VCaP (cell line): ENCODE measurements at regions not wholly inside any gene's neighbourhood (a gene's known extent, or its start where the extent isn't known, plus 50 kb on each side); places are given as distances from the start of the nearest gene placed in this dataset.

Source experiments
- H3K27ac ChIP-seq: fragments of 450-650 bp; 2 replicates; pipeline ENCODE4 v1.5.1; 2017
- TF ChIP-seq, protein P1 (sequence below): fragments of 450-650 bp; conservative IDR thresholded peaks from 2 replicates; pipeline ENCODE4 v1.5.1; 2017; ENCODE audit warnings: mild to moderate bottlenecking, moderate library complexity

DNA sequence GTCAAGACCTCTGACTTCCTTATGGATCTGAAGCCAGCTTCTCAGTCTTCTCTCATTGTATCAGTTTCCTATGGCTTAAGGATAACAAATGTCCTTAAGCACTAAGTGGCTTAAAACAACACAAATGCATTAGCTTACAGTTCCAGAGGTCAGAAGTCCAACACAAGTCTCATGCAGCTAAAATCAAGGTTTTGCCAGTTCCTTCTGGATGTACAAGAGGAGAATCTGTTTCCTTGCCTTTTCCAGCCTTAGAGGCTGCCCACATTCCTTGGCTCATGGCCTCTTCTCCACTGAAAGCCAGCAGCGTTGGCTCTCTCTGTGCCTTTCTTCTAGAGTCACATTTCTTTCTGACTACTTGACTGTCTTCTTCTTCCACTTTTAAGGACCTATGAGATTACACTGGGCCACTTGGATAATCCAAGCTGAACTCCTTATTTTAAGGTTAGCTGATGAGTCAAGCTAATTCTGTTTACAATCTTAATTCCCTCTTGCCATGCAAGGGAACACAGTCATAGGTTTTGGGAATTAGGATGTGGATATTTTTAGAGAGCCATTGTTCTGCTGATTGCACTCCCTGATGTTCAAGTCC, 179.0 kb downstream of the BCAS1 start:
- TF ChIP-seq, protein P1, sequence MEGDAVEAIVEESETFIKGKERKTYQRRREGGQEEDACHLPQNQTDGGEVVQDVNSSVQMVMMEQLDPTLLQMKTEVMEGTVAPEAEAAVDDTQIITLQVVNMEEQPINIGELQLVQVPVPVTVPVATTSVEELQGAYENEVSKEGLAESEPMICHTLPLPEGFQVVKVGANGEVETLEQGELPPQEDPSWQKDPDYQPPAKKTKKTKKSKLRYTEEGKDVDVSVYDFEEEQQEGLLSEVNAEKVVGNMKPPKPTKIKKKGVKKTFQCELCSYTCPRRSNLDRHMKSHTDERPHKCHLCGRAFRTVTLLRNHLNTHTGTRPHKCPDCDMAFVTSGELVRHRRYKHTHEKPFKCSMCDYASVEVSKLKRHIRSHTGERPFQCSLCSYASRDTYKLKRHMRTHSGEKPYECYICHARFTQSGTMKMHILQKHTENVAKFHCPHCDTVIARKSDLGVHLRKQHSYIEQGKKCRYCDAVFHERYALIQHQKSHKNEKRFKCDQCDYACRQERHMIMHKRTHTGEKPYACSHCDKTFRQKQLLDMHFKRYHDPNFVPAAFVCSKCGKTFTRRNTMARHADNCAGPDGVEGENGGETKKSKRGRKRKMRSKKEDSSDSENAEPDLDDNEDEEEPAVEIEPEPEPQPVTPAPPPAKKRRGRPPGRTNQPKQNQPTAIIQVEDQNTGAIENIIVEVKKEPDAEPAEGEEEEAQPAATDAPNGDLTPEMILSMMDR: no peak
- no peak overlapping the region for H3K27ac ChIP-seq

DNA sequence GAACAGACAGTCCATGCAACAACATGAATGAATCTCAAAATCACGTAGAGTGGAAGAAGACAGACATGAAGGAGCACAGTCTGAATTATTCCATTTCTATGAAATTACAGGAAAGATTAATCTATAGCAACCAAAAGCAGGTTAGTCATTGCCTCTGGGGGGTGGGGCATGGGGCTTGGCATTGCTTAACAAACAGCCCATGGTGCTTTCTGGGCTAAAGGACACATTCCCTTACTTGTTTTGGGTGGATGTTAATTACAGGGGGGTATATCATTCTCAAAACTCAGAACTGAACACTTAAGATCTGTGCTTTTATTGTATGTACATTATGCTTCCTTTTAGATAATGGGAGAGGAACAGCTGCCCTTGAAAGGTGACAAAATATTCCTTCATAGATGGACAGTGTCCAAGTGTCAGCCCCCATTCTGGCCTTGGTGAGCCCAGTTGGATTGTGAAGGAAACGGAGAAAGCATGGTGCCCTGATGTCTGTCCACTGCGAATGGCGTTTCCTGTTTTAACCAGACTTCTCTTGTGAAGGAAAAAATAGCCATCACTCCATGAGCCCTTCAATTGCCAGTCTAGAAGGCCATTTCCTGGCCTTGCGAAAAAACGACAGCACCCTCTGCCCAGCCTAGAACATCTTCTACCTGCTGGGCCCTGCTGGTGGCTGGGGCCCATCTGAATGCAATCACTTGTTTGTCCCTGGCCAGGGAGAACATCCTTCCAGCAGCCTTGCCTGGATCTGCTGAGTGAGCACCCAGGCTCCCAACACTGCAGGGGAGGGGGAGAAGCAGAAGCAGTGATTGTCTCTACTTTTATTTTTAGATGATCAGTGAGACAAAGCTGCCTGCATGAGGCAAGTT, 179.7 kb downstream of the BCAS1 start:
- no peak overlapping the region for H3K27ac ChIP-seq
- TF ChIP-seq, protein P1: no peak

DNA sequence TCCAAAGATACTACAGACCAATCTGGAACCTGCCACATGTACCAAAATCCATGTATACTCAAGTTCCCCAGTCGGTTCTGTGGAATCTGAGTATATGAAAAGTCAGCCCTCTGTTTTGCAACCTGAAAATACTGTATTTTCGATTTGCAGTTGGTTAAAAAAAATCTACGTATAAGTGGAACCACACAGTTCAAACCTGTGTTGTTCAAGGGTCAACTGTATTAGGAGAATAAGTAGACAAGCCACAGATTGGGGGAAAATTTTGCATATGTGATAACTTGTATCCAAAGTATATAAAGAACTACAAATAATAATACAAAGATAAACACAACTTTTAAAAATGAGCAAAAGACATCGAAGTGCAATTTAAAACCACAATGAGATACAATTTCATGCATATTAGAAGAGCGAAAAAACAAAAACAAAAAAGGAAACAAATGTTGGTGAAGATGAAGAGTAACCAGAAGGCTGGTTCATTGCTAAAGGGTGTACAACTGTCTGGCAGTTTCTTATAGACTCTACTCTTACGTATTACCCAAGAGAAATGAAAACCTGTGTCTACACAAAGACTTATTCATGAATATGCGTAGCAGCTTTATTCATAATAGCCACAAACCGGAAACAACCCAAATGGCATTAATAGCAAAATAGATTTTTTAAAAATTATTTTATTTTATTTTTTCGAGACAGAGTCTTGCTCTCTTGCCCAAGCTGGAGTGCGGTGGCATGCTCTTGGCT, 180.8 kb downstream of the BCAS1 start:
- TF ChIP-seq, protein P1: no peak
- H3K27ac ChIP-seq: no peak overlapping the region

DNA sequence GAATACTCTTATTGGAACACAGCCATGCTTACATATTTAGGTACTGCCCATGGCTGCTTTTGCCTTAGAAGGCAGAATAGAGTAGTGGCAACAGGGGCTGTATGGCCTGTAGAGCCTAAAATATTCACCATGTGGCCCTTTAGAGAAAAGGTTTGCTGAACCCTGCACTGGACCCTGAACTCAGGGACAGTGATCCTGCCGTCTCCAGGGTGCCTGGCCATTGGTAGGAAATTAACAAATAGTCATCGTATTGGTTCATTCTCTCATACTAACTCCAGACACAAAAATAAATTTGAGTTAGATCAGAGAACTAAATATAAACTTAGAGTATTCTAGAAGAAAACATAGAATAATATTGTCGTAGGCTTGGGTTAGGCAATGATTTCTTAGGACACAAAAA, 181.4 kb downstream of the BCAS1 start:
- H3K27ac ChIP-seq: no peak overlapping the region
- TF ChIP-seq, protein P1: no peak

DNA sequence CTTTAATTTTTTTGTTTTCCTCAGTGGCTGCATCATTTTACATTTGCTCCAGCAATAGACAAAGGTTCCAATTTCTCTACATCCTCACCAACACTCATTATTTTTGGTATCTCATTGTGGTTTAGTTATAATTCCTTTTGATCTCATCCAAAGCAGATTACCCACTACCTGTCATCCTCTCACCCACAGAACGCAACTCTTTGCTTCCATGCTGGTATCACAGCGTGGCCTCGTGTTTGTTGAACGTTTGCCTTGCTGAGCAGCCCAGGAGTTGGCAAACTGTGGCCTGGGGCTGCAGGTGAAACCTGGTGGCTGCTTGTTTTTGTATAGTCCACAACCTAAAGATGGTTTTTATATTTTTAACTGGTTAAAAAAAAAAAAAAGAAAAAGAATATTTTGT, 181.9 kb downstream of the BCAS1 start:
- TF ChIP-seq, protein P1: no peak

DNA sequence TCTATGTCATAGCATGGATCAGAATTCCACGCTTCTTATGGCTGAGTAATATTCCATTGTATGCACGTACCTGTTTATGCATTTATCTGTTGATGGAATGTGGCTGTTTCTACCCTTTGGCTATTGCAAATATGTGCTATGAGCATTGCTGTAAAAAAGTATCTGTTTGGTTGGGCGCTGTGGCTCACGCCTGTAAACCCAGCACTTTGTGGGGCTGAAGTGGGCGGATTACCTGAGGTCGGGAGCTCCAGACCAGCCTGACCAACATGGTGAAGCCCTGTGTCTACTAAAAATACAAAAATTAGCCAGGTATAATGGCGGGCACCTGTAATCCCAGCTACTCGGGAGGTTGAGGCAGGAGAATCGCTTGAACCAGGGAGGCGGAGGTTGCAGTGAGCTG, 182.4 kb downstream of the BCAS1 start:
- no peak overlapping the region for H3K27ac ChIP-seq

More for the DNA sequence above, 181.9 kb downstream of the BCAS1 start:
- H3K27ac ChIP-seq: no peak overlapping the region

More for the DNA sequence above, 182.4 kb downstream of the BCAS1 start:
- TF ChIP-seq, protein P1: no peak
